ENCODE measurements at regions not wholly inside any gene's neighbourhood (a gene's known extent, or its start where the extent isn't known, plus 50 kb on each side); places are given as distances from the start of the nearest gene placed in this dataset.

GRCh38 chr2:147135376-147135775 is 709.5 kb upstream of the ACVR2A start:
- H3K27ac ChIP-seq, result no peak overlapping the region
- DNase-seq (ENCODE audit: low spot score in 2 of 2), result no peak
- 80% methylated on average over 5 of the region's 5 CpGs for WGBS
- H3K9me3 ChIP-seq, result no peaks in the 10 kb centered on the region
- TF ChIP-seq CTCF (IDR thresholded peaks at IDR 0.05), result no peak
- H3K27me3 ChIP-seq, result no peaks in the 10 kb centered on the region
- H3K4me3 ChIP-seq, result no peak overlapping the region
- H3K36me3 ChIP-seq, result no peaks in the 10 kb centered on the region
- H3K4me1 ChIP-seq, result no peaks in the 10 kb centered on the region

- Histone ChIP-seq H3K9me3 (no peaks in the 10 kb centered on the region), H3K4me3 (no peak overlapping the region), H3K4me1 (no peaks in the 10 kb centered on the region), H3K27ac (no peak overlapping the region), H3K27me3 (no peaks in the 10 kb centered on the region), H3K36me3 (no peaks in the 10 kb centered on the region)
- no peak for TF ChIP-seq POLR2A (IDR thresholded peaks at IDR 0.05)
- TF ChIP-seq EP300 (IDR thresholded peaks at IDR 0.05), result no peak
- no peak for TF ChIP-seq CTCF (IDR thresholded peaks at IDR 0.05)
- TF ChIP-seq POLR2AphosphoS5 (IDR thresholded peaks at IDR 0.05), result no peak
- WGBS, result 76% methylated on average over 4 of the region's 4 CpGs
- no peak for DNase-seq (ENCODE audit: low spot score in 2 of 2)
These were observed 711.4 kb upstream of the ACVR2A start for GRCh38 chr2:147133286-147133908.

- DNase-seq (ENCODE audit: low spot score in 2 of 2), result no peak
- H3K27ac ChIP-seq, result no peak overlapping the region
- no peak for TF ChIP-seq EP300 (IDR thresholded peaks at IDR 0.05)
- TF ChIP-seq POLR2AphosphoS5 (IDR thresholded peaks at IDR 0.05), result no peak
- no peak for TF ChIP-seq CTCF (IDR thresholded peaks at IDR 0.05)
- no peak for TF ChIP-seq POLR2A (IDR thresholded peaks at IDR 0.05)
- H3K27me3 ChIP-seq, result no peaks in the 10 kb centered on the region
- no peak overlapping the region for H3K4me3 ChIP-seq
- H3K4me1 ChIP-seq, result no peaks in the 10 kb centered on the region
- 92% methylated on average over 2 of the region's 2 CpGs for WGBS
- no peaks in the 10 kb centered on the region for H3K9me3 ChIP-seq
- H3K36me3 ChIP-seq, result no peaks in the 10 kb centered on the region
These were observed 719.7 kb upstream of the ACVR2A start for GRCh38 chr2:147125145-147125544.

DNA sequence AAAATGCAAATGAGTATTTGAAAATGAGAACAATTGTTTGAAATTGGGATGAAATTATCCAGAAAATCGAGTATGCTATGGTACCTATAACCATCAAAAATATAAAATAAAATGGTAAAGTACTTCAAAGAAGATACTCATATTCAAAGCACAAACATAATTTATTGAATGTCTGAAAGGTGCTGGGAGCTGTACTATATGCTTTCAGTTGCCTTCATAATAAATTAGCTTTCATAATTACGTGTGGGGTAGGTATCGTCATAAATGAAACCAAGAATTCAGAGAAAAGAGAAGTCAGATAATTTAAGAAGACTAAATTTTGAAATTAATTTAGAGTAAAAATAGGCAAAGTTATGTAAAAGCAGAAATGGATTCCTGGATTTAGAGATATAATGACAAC is 721.9 kb upstream of the ACVR2A start:
- Histone ChIP-seq H3K9me3 (no peaks in the 10 kb centered on the region), H3K27ac (no peak overlapping the region), H3K4me3 (no peak overlapping the region), H3K36me3 (no peaks in the 10 kb centered on the region), H3K4me1 (no peaks in the 10 kb centered on the region), H3K27me3 (no peaks in the 10 kb centered on the region)
- 89% methylated on average over 3 of the region's 3 CpGs for WGBS
- DNase-seq (ENCODE audit: low spot score in 2 of 2), result no peak
- no peak for TF ChIP-seq POLR2AphosphoS5 (IDR thresholded peaks at IDR 0.05)
- no peak for TF ChIP-seq EP300 (IDR thresholded peaks at IDR 0.05)
- TF ChIP-seq POLR2A (IDR thresholded peaks at IDR 0.05), result no peak
- TF ChIP-seq CTCF (IDR thresholded peaks at IDR 0.05), result no peak

GRCh38 chr2:147110962-147111361 is 733.9 kb upstream of the ACVR2A start:
- 87% methylated on average over 4 of the region's 4 CpGs for WGBS
- TF ChIP-seq POLR2A (IDR thresholded peaks at IDR 0.05) (no peak), EP300 (IDR thresholded peaks at IDR 0.05) (no peak), POLR2AphosphoS5 (IDR thresholded peaks at IDR 0.05) (no peak), CTCF (IDR thresholded peaks at IDR 0.05) (no peak)
- H3K4me3 ChIP-seq, result no peak overlapping the region
- DNase-seq (ENCODE audit: low spot score in 2 of 2), result no peak
- no peaks in the 10 kb centered on the region for H3K9me3 ChIP-seq
- no peaks in the 10 kb centered on the region for H3K27me3 ChIP-seq
- H3K36me3 ChIP-seq, result no peaks in the 10 kb centered on the region
- H3K27ac ChIP-seq, result no peak overlapping the region
- peaks cover 18% of the 10 kb centered on the region for H3K4me1 ChIP-seq

Measured in suprapubic skin (tissue), 4 donors.